GM12891 (cell line): ENCODE measurements at regions not wholly inside any gene's neighbourhood (a gene's known extent, or its start where the extent isn't known, plus 50 kb on each side); places are given as distances from the start of the nearest gene placed in this dataset.

Experiments used
- DNase-seq: peaks from one replicate; pipeline ENCODE4 v3.0.0; 2011; ENCODE audit warnings: low spot score; ENCODE audit not compliant: insufficient read length
- FAIRE-seq: peaks from 2 replicates; lab custom pipeline; 2011; peaks lifted over from hg19 to GRCh38; lab: Jason Lieb, UNC
- PAX5 ChIP-seq: IDR thresholded peaks from 2 replicates; pipeline ENCODE4 v1.6.1; 2011; ENCODE audit warnings: low read length, moderate library complexity, mild to moderate bottlenecking; ENCODE audit not compliant: insufficient read depth, severe bottlenecking
- POLR2A ChIP-seq: IDR thresholded peaks from 2 replicates; pipeline ENCODE4 v1.6.1; 2011; ENCODE audit warnings: low read depth, low read length, control low read depth
- POLR2AphosphoS5 ChIP-seq: IDR thresholded peaks from 2 replicates; pipeline ENCODE4 v1.6.1; 2011; ENCODE audit warnings: low read depth, low read length, control low read depth
- POU2F2 ChIP-seq: IDR thresholded peaks from 2 replicates; pipeline ENCODE4 v1.6.1; 2011; ENCODE audit warnings: low read depth, mild to moderate bottlenecking, control low read depth, low read length, moderate library complexity
- SPI1 ChIP-seq: IDR thresholded peaks from 2 replicates; pipeline ENCODE4 v1.6.1; 2011; ENCODE audit warnings: low read depth, low read length, control low read depth
- TAF1 ChIP-seq: IDR thresholded peaks from 2 replicates; pipeline ENCODE4 v1.6.1; 2011; ENCODE audit warnings: low read depth, low read length, control low read depth

DNA sequence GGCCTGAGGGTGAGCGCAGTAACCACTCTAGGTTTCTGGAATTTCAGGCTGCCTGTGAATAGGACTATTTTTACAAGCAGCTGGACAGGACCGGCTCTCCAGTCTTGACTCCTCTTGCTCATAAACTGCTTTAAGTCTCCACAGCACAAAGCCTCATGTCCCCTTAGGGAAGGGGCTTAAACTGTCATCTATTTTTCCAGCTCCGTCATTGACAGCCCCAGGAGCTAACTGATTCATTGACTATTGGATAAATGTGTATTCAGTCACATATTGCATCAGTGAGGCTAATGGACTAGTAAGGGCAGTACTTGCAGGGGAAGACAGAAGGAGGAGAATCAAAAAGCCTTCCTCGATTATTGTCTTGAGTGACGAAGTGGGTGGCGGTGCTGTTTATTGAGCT is 719.4 kb upstream of the ADAMTS16 start:
- no peak for FAIRE-seq

DNA sequence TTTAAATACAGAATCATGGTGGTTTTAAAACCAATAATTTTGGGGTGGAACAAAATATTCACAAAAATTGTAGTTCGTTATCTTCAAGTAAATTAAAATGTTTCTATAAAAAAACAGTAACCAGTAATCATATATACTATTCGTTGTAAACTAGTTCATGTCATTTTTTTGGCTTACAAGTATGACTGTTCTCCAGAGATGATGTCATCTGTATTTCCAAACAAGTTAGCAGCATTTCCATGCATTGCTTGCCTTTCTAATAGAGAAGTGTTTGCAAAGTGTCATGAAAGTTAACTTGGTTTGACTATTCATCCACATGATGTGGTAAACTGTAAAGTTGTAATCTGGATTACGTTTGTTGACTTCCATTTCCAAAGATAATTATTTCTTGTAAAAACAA is 717.9 kb upstream of the ADAMTS16 start:
- TF ChIP-seq SPI1 (no peak), POLR2A (no peak), POU2F2 (no peak)
- DNase-seq (no peak), FAIRE-seq (no peak)

More for the DNA sequence above, 719.4 kb upstream of the ADAMTS16 start:
- no peak for TF ChIP-seq POLR2A
- DNase-seq = no peak

DNA sequence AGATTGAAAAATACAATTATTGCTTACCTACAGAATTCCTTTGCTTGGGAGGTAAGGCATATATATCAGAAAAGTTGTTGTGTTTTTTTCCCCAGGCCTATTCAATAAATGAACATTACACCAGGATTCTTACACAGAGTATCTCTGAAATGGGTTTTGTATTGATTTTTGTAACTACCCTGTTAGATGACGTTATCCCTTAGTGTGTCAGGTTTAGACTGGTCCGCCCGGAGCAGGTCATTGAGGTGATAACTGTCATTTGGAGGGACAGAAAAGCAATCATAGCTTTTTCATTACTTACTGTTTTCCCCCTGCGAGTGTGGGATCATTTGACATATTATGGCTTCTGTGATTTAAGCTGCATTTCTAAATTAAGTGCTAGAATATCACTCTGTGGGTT is 715.2 kb upstream of the ADAMTS16 start:
- no peak for TF ChIP-seq POLR2AphosphoS5

DNA sequence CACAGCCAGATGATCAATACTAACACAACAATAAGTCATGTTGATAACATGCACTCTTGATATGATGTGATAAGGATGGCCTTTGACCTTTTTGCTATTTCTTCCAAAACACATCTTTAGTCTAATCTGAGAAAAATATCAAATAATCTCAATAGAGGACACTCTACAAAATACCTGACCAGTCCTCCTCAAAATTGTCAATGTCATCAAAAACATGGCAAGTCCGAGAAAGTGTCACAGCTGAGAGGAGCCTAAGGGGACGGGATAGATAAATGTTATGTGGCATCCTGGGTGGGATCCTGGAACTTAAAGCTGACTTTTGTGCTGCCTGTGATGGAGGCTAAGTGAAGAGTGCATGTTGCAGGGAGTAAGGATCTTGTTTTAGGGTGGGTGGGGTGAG is 699.6 kb upstream of the ADAMTS16 start:
- no peak for FAIRE-seq
- TF ChIP-seq POU2F2 (no peak), PAX5 (no peak), POLR2AphosphoS5 (no peak), TAF1 (no peak)
- no peak for DNase-seq

More for the DNA sequence above, 715.2 kb upstream of the ADAMTS16 start:
- no peak for DNase-seq
- FAIRE-seq = no peak

DNA sequence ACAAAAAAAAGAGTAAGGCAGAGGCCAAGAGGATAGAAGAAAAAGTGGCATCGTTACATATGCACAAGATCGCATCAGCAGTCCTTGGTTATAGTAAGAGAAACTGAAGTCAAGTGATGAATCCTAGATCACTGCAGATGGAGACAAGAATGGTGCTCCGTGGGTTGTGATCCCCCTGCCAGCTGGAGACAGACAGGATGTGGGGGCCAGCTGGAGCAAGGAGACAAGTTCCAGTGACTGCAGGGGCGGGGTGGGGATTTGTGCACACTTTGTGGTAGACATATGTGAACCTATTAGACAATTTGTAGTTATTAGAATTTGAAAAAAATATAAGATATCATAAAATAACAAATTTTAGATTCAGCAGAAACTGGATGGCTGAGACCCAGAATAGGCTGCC is 697.9 kb upstream of the ADAMTS16 start:
- FAIRE-seq = no peak

DNA sequence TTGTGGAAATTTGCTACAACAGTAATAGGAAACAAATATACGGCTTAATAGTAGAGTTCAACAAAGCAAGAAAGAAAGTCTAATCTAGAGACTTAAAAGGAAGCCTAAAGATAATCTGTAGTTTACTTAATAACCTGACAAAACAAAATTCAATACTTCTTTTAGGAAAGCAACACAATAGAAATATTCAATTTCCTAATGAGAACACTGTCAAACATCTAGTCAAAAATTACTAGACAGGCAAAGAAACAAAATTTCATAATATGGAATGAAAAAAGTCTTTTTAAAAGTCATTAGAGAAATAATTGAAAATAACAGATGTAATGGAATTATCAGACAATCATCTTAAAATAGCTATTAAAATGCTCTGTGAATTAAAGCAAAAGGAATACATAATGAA is 692.5 kb upstream of the ADAMTS16 start:
- FAIRE-seq = no peak

More for the DNA sequence above, 697.9 kb upstream of the ADAMTS16 start:
- TF ChIP-seq POLR2A = no peak
- no peak for TF ChIP-seq POU2F2
- TF ChIP-seq SPI1 = no peak
- no peak for TF ChIP-seq PAX5
- TF ChIP-seq TAF1 = no peak
- TF ChIP-seq POLR2AphosphoS5 = no peak
- DNase-seq = no peak

DNA sequence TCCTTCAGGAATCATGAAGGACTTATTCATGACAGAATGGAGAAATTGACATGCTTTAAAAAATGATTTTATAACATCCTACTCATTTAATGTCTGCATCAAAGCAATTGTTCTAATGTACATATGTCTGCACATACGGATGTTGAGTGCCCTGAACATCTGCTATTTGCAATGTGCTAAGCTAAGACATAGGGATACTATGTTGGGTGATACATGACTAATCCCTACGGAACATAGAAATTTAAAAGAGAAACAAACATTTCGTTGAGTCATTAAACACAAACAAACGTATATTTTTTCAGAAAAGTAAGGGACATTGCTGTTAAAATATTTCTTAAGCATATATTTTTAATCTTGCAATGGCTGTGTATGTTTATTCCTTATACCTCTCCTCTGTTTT is 686.5 kb upstream of the ADAMTS16 start:
- DNase-seq = no peak
- TF ChIP-seq POLR2A (no peak), PAX5 (no peak), TAF1 (no peak), SPI1 (no peak), POU2F2 (no peak)
- no peak for FAIRE-seq

More for the DNA sequence above, 692.5 kb upstream of the ADAMTS16 start:
- TF ChIP-seq POLR2A (no peak), PAX5 (no peak), SPI1 (no peak), POU2F2 (no peak), POLR2AphosphoS5 (no peak), TAF1 (no peak)
- DNase-seq = no peak

DNA sequence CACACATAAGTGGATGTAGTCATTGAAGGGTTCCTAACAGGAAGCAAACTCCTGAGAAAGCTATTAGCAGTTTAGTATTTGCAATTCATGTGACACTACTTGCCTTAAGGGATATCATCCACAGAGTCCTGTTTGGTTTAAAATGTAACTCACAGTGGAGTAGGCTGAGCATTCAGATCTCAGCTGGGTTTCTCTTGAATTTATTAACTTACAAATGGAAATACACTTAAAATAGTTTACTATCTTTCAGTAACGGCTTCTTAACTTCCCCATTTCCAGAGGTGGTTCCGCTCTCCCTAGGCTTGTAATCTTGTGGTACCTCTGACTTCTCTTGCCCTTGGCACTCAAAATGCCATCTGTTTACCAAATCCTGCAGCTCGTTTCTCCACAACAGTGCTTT is 660.7 kb upstream of the ADAMTS16 start:
- TF ChIP-seq POU2F2 (no peak), TAF1 (no peak), POLR2A (no peak), SPI1 (no peak), POLR2AphosphoS5 (no peak)
- DNase-seq (no peak), FAIRE-seq (no peak)

DNA sequence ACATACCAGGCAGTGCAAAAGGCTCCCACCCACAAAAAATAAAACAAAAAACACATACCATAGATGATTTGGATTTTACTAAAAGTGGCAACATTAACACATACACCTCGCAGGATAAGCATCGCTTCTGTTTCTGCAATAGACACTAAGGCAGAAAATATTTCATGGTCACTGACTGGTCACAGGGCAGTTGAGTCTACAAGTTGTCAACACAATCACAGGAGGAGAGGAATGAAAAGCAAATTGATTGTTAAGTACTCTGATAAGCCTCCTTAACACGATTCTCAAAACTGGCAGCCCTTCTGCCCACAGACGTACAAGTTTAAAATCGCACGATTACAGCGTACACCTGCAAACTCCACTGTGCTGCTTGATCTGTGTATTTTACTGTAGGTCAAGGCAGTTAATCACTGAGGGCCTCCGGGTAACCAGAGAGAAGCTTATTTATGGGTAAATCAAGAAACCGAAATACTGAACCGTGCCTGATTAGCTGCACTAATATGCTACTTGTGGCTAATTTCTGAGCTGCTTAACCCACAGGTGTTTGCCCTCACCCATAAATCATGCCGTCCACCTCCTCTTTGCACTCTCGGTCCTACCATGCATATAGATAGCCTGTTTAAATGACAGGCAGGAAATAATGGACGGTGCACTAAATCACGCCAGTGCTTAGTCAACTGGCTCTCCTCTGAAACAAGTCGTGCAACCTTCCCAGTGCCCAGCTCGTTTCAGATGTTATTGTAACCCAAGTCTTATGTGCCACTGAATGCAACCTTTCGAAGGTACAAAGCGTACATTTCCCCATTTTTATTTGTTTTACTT is 659.4 kb upstream of the ADAMTS16 start:
- FAIRE-seq (no peak), DNase-seq (no peak)
- TF ChIP-seq POU2F2 = no peak
- TF ChIP-seq POLR2AphosphoS5 = no peak

DNA sequence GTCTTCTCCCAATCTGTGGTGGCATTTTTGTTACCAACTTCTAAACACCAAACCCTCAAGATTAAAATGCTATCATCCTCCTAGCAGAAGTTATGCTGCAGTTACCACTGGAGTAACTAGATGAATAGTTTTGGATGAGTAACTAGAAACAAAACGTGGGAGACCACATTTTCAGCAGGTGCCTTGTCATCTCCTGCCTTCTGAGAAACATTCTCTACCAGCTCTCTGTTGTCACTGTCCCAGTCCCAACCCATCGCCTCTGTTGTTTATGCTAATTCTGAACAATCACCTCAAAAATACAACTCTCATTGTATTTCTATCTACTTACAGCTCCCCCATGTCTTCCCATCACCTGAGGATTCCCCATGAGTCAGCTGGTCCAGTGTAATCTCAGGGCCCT is 652.5 kb upstream of the ADAMTS16 start:
- FAIRE-seq (no peak), DNase-seq (no peak)
- no peak for TF ChIP-seq TAF1
- TF ChIP-seq POLR2A = no peak
- no peak for TF ChIP-seq POU2F2
- TF ChIP-seq POLR2AphosphoS5 = no peak
- no peak for TF ChIP-seq PAX5
- no peak for TF ChIP-seq SPI1

DNA sequence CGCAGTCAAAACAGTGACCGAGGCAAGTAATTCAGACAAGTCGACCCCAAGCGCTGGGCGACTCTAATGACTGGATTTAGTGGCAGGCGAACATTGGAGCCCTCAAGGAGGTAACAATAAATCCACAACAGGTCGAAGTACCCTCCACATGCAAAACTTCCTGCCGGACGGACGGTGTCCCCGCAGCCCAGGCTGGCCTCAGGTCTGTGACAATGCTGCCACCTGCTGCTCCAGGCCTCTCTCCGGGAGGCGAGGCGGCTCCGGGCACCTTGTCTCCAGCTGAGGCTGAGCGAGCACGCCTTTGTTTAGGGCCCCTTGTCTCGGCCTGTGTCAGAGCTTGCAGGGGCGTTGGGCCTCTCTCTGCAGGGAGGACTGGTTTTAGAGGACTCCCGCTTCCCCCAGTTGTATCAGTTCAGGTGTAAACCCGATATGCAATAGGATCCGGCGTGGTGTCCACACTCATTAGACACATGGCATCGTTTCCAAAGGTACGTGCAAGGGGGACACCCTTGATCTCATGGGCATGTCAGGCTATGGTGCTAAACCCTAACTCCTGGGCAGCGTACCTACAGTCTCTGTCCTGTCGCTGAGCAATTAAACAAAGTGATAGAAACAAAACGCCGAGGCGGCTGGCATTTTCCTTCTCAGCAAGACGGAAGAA is 628.0 kb upstream of the ADAMTS16 start:
- no peak for DNase-seq
- no peak for FAIRE-seq
- TF ChIP-seq PAX5 = no peak
- TF ChIP-seq POLR2A = no peak
- no peak for TF ChIP-seq SPI1
- no peak for TF ChIP-seq POLR2AphosphoS5
- TF ChIP-seq POU2F2 = no peak
- no peak for TF ChIP-seq TAF1
